Hepatocyte (in vitro differentiated cells): ENCODE measurements at regions not wholly inside any gene's neighbourhood (a gene's known extent, or its start where the extent isn't known, plus 50 kb on each side); places are given as distances from the start of the nearest gene placed in this dataset.

ENCODE experiments used
- CTCF ChIP-seq: fragments of 200-600 bp; sonication (generic); IDR thresholded peaks from 2 replicates; pipeline ENCODE4 v1.5.1; 2016; ENCODE audit warnings: antibody characterized with exemption, mild to moderate bottlenecking; ENCODE audit not compliant: poor library complexity
- EZH2 ChIP-seq: fragments of 200-600 bp; sonication (generic); IDR thresholded peaks from 2 replicates; pipeline ENCODE4 v1.6.1; 2016; ENCODE audit warnings: antibody characterized with exemption, mild to moderate bottlenecking, borderline replicate concordance
- EZH2phosphoT487 ChIP-seq: fragments of 200-600 bp; sonication (generic); IDR thresholded peaks from one replicate; pipeline ENCODE4 v1.6.1; 2018; ENCODE audit warnings: antibody characterized with exemption, mild to moderate bottlenecking, low read depth, moderate library complexity; ENCODE audit not compliant: unreplicated experiment, severe bottlenecking

- TF ChIP-seq EZH2phosphoT487, result no peak
- TF ChIP-seq CTCF, result no peak
- TF ChIP-seq EZH2, result no peak
These were observed 108.0 kb upstream of the PBDC1 start for GRCh38 chrX:76064825-76065224.
